K562 (cell line): ENCODE measurements at regions not wholly inside any gene's neighbourhood (a gene's known extent, or its start where the extent isn't known, plus 50 kb on each side); places are given as distances from the start of the nearest gene placed in this dataset.

ENCODE experiments used
- ATAC-seq: fragments of 200-7000 bp; cut with Tn5 transposase; 3 replicates; pipeline ENCODE4 v1.9.1; 2020; ENCODE audit warnings: moderate library complexity
- BruUV-seq: library from RNA; stranded (reverse); fragments of 400-500 nt; replicated peaks from 2 replicates; lab custom pipeline; 2021; lab: Mats Ljungman, UMichigan
- CTCF ChIA-PET: fragments of 300-600 bp; formaldehyde crosslinking; extraction: SDS; loops from one replicate; lab custom pipeline; 2021; ENCODE audit warnings: low intra/inter-chr PET ratio; lab: Yijun Ruan, JAX
- POLR2A ChIA-PET: fragments of 300-600, 350-650 bp; sonication (Branson Sonifier 250); formaldehyde crosslinking; extraction: SDS; loops from one replicate; lab custom pipeline; 2021; ENCODE audit warnings: antibody characterized with exemption, inconsistent platforms; lab: Yijun Ruan, JAX
- DNase-seq, 4 experiments: peaks; one replicate each; pipeline versions ENCODE4 v3.0.0 to v3.0.0-alpha.2; 2011 to 2018; ENCODE audit warnings: low spot score in 3 of 4, mixed read lengths in 3 of 4; ENCODE audit errors: extremely low read depth in 1 of 4
- FAIRE-seq: peaks from 2 replicates; lab custom pipeline; 2011; peaks lifted over from hg19 to GRCh38; lab: Jason Lieb, UNC
- H2AFZ ChIP-seq: 2 replicates; pipeline ENCODE4 v1.6.0; 2011; ENCODE audit warnings: low read depth, low read length, control low read depth, inconsistent platforms
- H3K27ac ChIP-seq: fragments of 200-600 bp; 3 replicates; pipeline ENCODE4 v1.8.0; 2011; ENCODE audit warnings: low read depth, mild to moderate bottlenecking, control low read depth, inconsistent platforms, low read length, moderate library complexity, mixed read lengths; ENCODE audit errors: extremely low read depth
- H3K27me3 ChIP-seq, 2 experiments: fragments of 300-600 bp in 1 of 2; 2 replicates in 1 of 2; 3 replicates in 1 of 2; pipeline versions ENCODE4 v1.6.0 to v1.8.0; 2011; ENCODE audit warnings: inconsistent platforms in 2 of 2, low read length in 2 of 2, mild to moderate bottlenecking in 1 of 2, mixed read lengths in 1 of 2, moderate library complexity in 1 of 2; ENCODE audit not compliant: control insufficient read depth in 2 of 2, insufficient read depth in 2 of 2
- H3K36me3 ChIP-seq: fragments of 300-600 bp; 3 replicates; pipeline ENCODE4 v1.8.0; 2011; ENCODE audit warnings: mild to moderate bottlenecking, low read length, inconsistent platforms; ENCODE audit not compliant: control insufficient read depth, insufficient read depth
- H3K4me1 ChIP-seq, 2 experiments: fragments of 200-600 bp in 1 of 2; replicated peaks in 1 of 2; 2 replicates in 1 of 2; 3 replicates in 1 of 2; pipeline versions ENCODE4 v1.5.1 to v1.8.0; 2011; ENCODE audit warnings: inconsistent platforms in 2 of 2, low read length in 2 of 2, mild to moderate bottlenecking in 1 of 2, mixed read lengths in 1 of 2, moderate library complexity in 1 of 2; ENCODE audit not compliant: control insufficient read depth in 2 of 2, insufficient read depth in 2 of 2
- H3K4me2 ChIP-seq: 2 replicates; pipeline ENCODE4 v1.6.1; 2011; ENCODE audit warnings: low read length, control low read depth, inconsistent platforms, mixed read lengths; ENCODE audit not compliant: insufficient read depth
- H3K4me3 ChIP-seq: fragments of 200-600 bp; sonication (generic), shearing (Covaris generic); 2 replicates; pipeline ENCODE4 v1.5.1; 2016; ENCODE audit warnings: control low read depth, inconsistent platforms
- H3K79me2 ChIP-seq: fragments of 200-600 bp; 3 replicates; pipeline ENCODE4 v1.8.0; 2011; ENCODE audit warnings: low read length, inconsistent platforms; ENCODE audit not compliant: control insufficient read depth, insufficient read depth
- H3K9ac ChIP-seq, 2 experiments: 2 replicates each; pipeline versions ENCODE4 v1.6.0 to v1.6.1; 2011; ENCODE audit warnings: low read depth in 2 of 2, low read length in 2 of 2, control low read depth in 1 of 2, inconsistent platforms in 1 of 2, mild to moderate bottlenecking in 1 of 2, mixed read lengths in 1 of 2; ENCODE audit not compliant: insufficient read depth in 1 of 2
- H3K9me1 ChIP-seq: one replicate; pipeline ENCODE4 v1.6.0; 2011; ENCODE audit warnings: inconsistent platforms, mild to moderate bottlenecking, low read length, moderate library complexity; ENCODE audit not compliant: control insufficient read depth, insufficient read depth
- H3K9me3 ChIP-seq: replicated peaks from 2 replicates; pipeline ENCODE4 v1.5.1; 2011; ENCODE audit warnings: low read depth, low read length, inconsistent platforms; ENCODE audit not compliant: control insufficient read depth, insufficient read depth
- H4K20me1 ChIP-seq: replicated peaks from 2 replicates; pipeline ENCODE4 v1.6.1; 2011; ENCODE audit warnings: low read length, inconsistent platforms, mixed read lengths; ENCODE audit not compliant: control insufficient read depth, insufficient read depth
- CHCHD3 ChIP-seq: fragments of 250-450 bp; sonication (Bioruptor Pico); IDR thresholded peaks from 2 replicates; pipeline ENCODE4 v2.1.2; 2022; ENCODE audit warnings: mild to moderate bottlenecking
- CHD4 ChIP-seq: fragments of 200-600 bp; sonication (generic); IDR thresholded peaks from 3 replicates; pipeline ENCODE4 v1.6.1; 2012; ENCODE audit warnings: low read depth, mild to moderate bottlenecking, mixed read lengths, low read length, inconsistent platforms; ENCODE audit not compliant: insufficient read depth, insufficient replicate concordance, poor library complexity, severe bottlenecking
- COPS2 ChIP-seq: fragments of 450-650 bp; conservative IDR thresholded peaks from 2 replicates; pipeline ENCODE4 v1.6.1; 2016; ENCODE audit warnings: mild to moderate bottlenecking, moderate library complexity
- EWSR1 ChIP-seq: fragments of 450-650 bp; IDR thresholded peaks from 2 replicates; pipeline ENCODE4 v1.6.1; 2018; ENCODE audit warnings: borderline replicate concordance, mild to moderate bottlenecking, low read depth, moderate library complexity; ENCODE audit not compliant: partially characterized antibody
- GMEB1 ChIP-seq: fragments of 250-450 bp; sonication (Bioruptor Pico); IDR thresholded peaks from 2 replicates; pipeline ENCODE4 v1.4.0; 2020; ENCODE audit warnings: mild to moderate bottlenecking
- GTF2F1 ChIP-seq: IDR thresholded peaks from 2 replicates; pipeline ENCODE4 v1.6.1; 2011; ENCODE audit warnings: low read depth, low read length, improper control_type of control experiment
- KDM4B ChIP-seq, 2 experiments: fragments of 450-650 bp in 1 of 2; sonication (generic) in 1 of 2; IDR thresholded peaks; 2 replicates each; pipeline ENCODE4 v1.6.1; 2016 to 2017; ENCODE audit warnings: borderline replicate concordance in 2 of 2, antibody characterized with exemption in 1 of 2, low read depth in 1 of 2, mild to moderate bottlenecking in 1 of 2
- MIER1 ChIP-seq: fragments of 450-650 bp; IDR thresholded peaks from 2 replicates; pipeline ENCODE4 v1.6.1; 2016; ENCODE audit warnings: antibody characterized with exemption, mild to moderate bottlenecking, low read depth
- MTA1 ChIP-seq: fragments of 450-650 bp; IDR thresholded peaks from 2 replicates; pipeline ENCODE4 v1.6.1; 2017; ENCODE audit warnings: borderline replicate concordance
- RFX1 ChIP-seq: fragments of 450-650 bp; IDR thresholded peaks from 2 replicates; pipeline ENCODE4 v1.6.1; 2016; ENCODE audit warnings: mild to moderate bottlenecking, moderate library complexity
- THRB ChIP-seq: fragments of 450-650 bp; formaldehyde crosslinking; conservative IDR thresholded peaks from 2 replicates; pipeline ENCODE4 v1.4.0; 2022; ENCODE audit warnings: mild to moderate bottlenecking, missing genetic modification characterization
- ZMIZ1 ChIP-seq, 2 experiments: fragments of 150-350 bp in 1 of 2; IDR thresholded peaks; 2 replicates each; pipeline ENCODE4 v1.6.1; 2012 to 2016; ENCODE audit warnings: low read depth in 2 of 2, low read length in 2 of 2, mild to moderate bottlenecking in 1 of 2, moderate library complexity in 1 of 2
- ZNF232 ChIP-seq: sonication (generic); formaldehyde crosslinking; IDR thresholded peaks from 2 replicates; pipeline ENCODE4 v1.8.0; 2022; ENCODE audit warnings: mild to moderate bottlenecking, missing genetic modification reagents
- ZNF239 ChIP-seq: fragments of 250-450 bp; sonication (Bioruptor Pico); IDR thresholded peaks from 2 replicates; pipeline ENCODE4 v1.4.0; 2020; ENCODE audit warnings: mild to moderate bottlenecking
- ZNF324 ChIP-seq: fragments of 250-450 bp; sonication (Bioruptor Pico); IDR thresholded peaks from 2 replicates; pipeline ENCODE4 v1.4.0; 2020; ENCODE audit warnings: mild to moderate bottlenecking
- ZNF41 ChIP-seq: fragments of 250-450 bp; sonication (Bioruptor Pico); conservative IDR thresholded peaks from 2 replicates; pipeline ENCODE4 v1.4.0; 2020; ENCODE audit warnings: mild to moderate bottlenecking
- WGBS: fragments of 100-300 bp; shearing (Covaris generic); methylation state at CpG from one replicate; pipeline ENCODE4 v1.1.6; 2016; ENCODE audit warnings: low coverage, mixed read lengths; ENCODE audit not compliant: insufficient coverage; ENCODE audit errors: missing lambda C conversion rate; 5-methylcytosine and 5-hydroxymethylcytosine counted together
- in situ Hi-C: fragments of 300-500 bp; cut with MboI; formaldehyde crosslinking; loops from 4 replicates; pipeline ENCODE4 v1.15.0; 2018; ENCODE audit warnings: inconsistent platforms, mixed read lengths
- intact Hi-C: fragments of 100-400 bp; cut with micrococcal nuclease; formaldehyde crosslinking; loops from 2 replicates; pipeline ENCODE4 v1.14.2; 2022

GRCh38 chr3:144683065-144683464 is 711.4 kb downstream of the DIPK2A start:
- no TSS peak for BruUV-seq
- Histone ChIP-seq H2AFZ (no peak overlapping the region), H3K9me3 (no peaks in the 10 kb centered on the region; the same call in 1 of the 2 replicates), H3K4me2 (no peak overlapping the region), H3K27me3 (no peaks in the 10 kb centered on the region), H3K27ac (no peak overlapping the region), H3K36me3 (no peaks in the 10 kb centered on the region), H4K20me1 (no peaks in the 10 kb centered on the region), H3K9me1 (no peaks in the 10 kb centered on the region), H3K9ac (no peak overlapping the region), H3K79me2 (no peaks in the 10 kb centered on the region), H3K4me1 (no peaks in the 10 kb centered on the region), H3K4me3 (no peak overlapping the region)
- 0% methylated on average over 1 of the region's 1 CpG for WGBS
- ATAC-seq (no peak), FAIRE-seq (no peak), DNase-seq (no peak)
- TF ChIP-seq ZNF41 (CRISPR knock-in tag) = no peak
- TF ChIP-seq RFX1 = no peak
- TF ChIP-seq GMEB1 (CRISPR knock-in tag) = no peak
- no peak for TF ChIP-seq MIER1
- no peak for TF ChIP-seq COPS2
- no peak for TF ChIP-seq ZNF232 (CRISPR knock-in tag)
- TF ChIP-seq CHCHD3 (CRISPR knock-in tag) = no peak
- TF ChIP-seq GTF2F1 = no peak
- no peak for TF ChIP-seq ZNF324 (CRISPR knock-in tag)
- TF ChIP-seq KDM4B (IDR thresholded peaks at IDR 0.05; ENCODE audit: borderline replicate concordance in 2 of 2, low read depth in 1 of 2) = no peak
- no peak for TF ChIP-seq ZMIZ1 (IDR thresholded peaks at IDR 0.05; ENCODE audit: low read depth in 2 of 2, low read length in 2 of 2)
- no peak for TF ChIP-seq THRB (CRISPR knock-in tag)
- no peak for TF ChIP-seq MTA1
- TF ChIP-seq CHD4 = no peak
- TF ChIP-seq EWSR1 = no peak
- no peak for TF ChIP-seq ZNF239 (CRISPR knock-in tag)
- in situ Hi-C loops (no loop called here), intact Hi-C loops (no loop called here)
- POLR2A ChIA-PET = no interaction called here
- CTCF ChIA-PET = no interaction called here
